Endothelial cell of umbilical vein (primary cell): ENCODE measurements at regions not wholly inside any gene's neighbourhood (a gene's known extent, or its start where the extent isn't known, plus 50 kb on each side); places are given as distances from the start of the nearest gene placed in this dataset.
"Not testable (repeated sequence)": the region's sequence is repeated elsewhere in the genome, so short reads cannot be mapped to it uniquely, and the experiment has no call there.

ENCODE experiments used
- BruUV-seq: library from RNA; stranded (reverse); fragments of 400-500 nt; replicated peaks from 2 replicates; lab custom pipeline; 2021; lab: Mats Ljungman, UMichigan
- CTCF ChIA-PET: fragments of 300-600, 350-600 bp; sonication (Branson Sonifier 250); formaldehyde crosslinking; loops from one replicate; lab custom pipeline; 2021; ENCODE audit warnings: antibody characterized with exemption, inconsistent platforms; lab: Charles Lee
- POLR2A ChIA-PET: fragments of 300-600, 350-600 bp; sonication (Branson Sonifier 250); formaldehyde crosslinking; loops from one replicate; lab custom pipeline; 2021; ENCODE audit warnings: antibody characterized with exemption, inconsistent platforms; lab: Charles Lee
- DNase-seq: peaks from one replicate; pipeline ENCODE4 v3.0.0-alpha.2; 2011; ENCODE audit warnings: low read depth, low spot score
- FAIRE-seq: peaks from 2 replicates; lab custom pipeline; 2011; peaks lifted over from hg19 to GRCh38; lab: Jason Lieb, UNC
- H2AFZ ChIP-seq: 2 replicates; pipeline ENCODE4 v1.6.0; 2012; ENCODE audit warnings: low read depth, low read length, control low read depth, inconsistent platforms
- H3K27ac ChIP-seq: 2 replicates; pipeline ENCODE4 v1.5.1; 2011; ENCODE audit warnings: low read depth, mild to moderate bottlenecking, control low read depth, low read length, moderate library complexity; ENCODE audit not compliant: insufficient read depth
- H3K27me3 ChIP-seq, 2 experiments: 2 replicates each; pipeline versions ENCODE4 v1.6.0 to v1.6.1; 2011; ENCODE audit warnings: low read length in 2 of 2, mixed read lengths in 1 of 2; ENCODE audit not compliant: control insufficient read depth in 2 of 2, insufficient read depth in 2 of 2
- H3K36me3 ChIP-seq, 2 experiments: 2 replicates in 1 of 2; 3 replicates in 1 of 2; pipeline ENCODE4 v1.5.1; 2011; ENCODE audit warnings: low read length in 2 of 2, mild to moderate bottlenecking in 1 of 2, moderate library complexity in 1 of 2; ENCODE audit not compliant: control insufficient read depth in 2 of 2, insufficient read depth in 2 of 2; ENCODE audit errors: extremely low read depth in 1 of 2
- H3K4me1 ChIP-seq: 3 replicates; pipeline ENCODE4 v1.5.1; 2011; ENCODE audit warnings: mild to moderate bottlenecking, low read length; ENCODE audit not compliant: control insufficient read depth, insufficient read depth; ENCODE audit errors: extremely low read depth
- H3K4me2 ChIP-seq: 2 replicates; pipeline ENCODE4 v1.6.1; 2011; ENCODE audit warnings: low read length, control low read depth, mixed read lengths; ENCODE audit not compliant: insufficient read depth
- H3K4me3 ChIP-seq, 3 experiments: fragments of 200-600 bp in 1 of 3; sonication (generic), shearing (Covaris generic) in 1 of 3; replicated peaks in 1 of 3; 2 replicates each; pipeline ENCODE4 v1.5.1; 2011 to 2016; ENCODE audit warnings: control low read depth in 3 of 3, low read length in 3 of 3, mild to moderate bottlenecking in 2 of 3, inconsistent platforms in 1 of 3, low read depth in 1 of 3, moderate library complexity in 1 of 3; ENCODE audit not compliant: insufficient read depth in 1 of 3
- H3K79me2 ChIP-seq: 2 replicates; pipeline ENCODE4 v1.6.0; 2012; ENCODE audit warnings: low read length, inconsistent platforms; ENCODE audit not compliant: control insufficient read depth, insufficient read depth
- H3K9ac ChIP-seq: replicated peaks from 2 replicates; pipeline ENCODE3; 2011; ENCODE audit warnings: low read length, control low read depth; ENCODE audit not compliant: insufficient read depth; ENCODE audit errors: extremely low read depth
- H3K9me1 ChIP-seq: replicated peaks from 3 replicates; pipeline ENCODE4 v1.6.0; 2011; ENCODE audit warnings: mild to moderate bottlenecking, low read length; ENCODE audit not compliant: control insufficient read depth, insufficient read depth; ENCODE audit errors: extremely low read depth
- H3K9me3 ChIP-seq: replicated peaks from 2 replicates; pipeline ENCODE4 v1.5.1; 2012; ENCODE audit warnings: low read length, inconsistent platforms; ENCODE audit not compliant: control insufficient read depth, insufficient read depth
- H4K20me1 ChIP-seq: replicated peaks from 2 replicates; pipeline ENCODE3; 2011; ENCODE audit warnings: mild to moderate bottlenecking, low read length; ENCODE audit not compliant: control insufficient read depth, insufficient read depth; ENCODE audit errors: extremely low read depth
- CTCF ChIP-seq, 2 donors: IDR thresholded peaks; 1 replicate in 1 of 2; 2 replicates in 1 of 2; pipeline ENCODE4 v1.5.1; 2011; ENCODE audit warnings: low read length in 2 of 2, mild to moderate bottlenecking in 2 of 2, moderate library complexity in 2 of 2, control low read depth in 1 of 2, inconsistent platforms in 1 of 2, low read depth in 1 of 2; ENCODE audit not compliant: insufficient read depth in 1 of 2; ENCODE audit errors: extremely low read depth in 1 of 2
- EZH2 ChIP-seq: IDR thresholded peaks from 2 replicates; pipeline ENCODE4 v1.6.1; 2012; ENCODE audit warnings: borderline replicate concordance, low read depth, mild to moderate bottlenecking, moderate library complexity, low read length, inconsistent platforms; ENCODE audit not compliant: severe bottlenecking
- FOS ChIP-seq: IDR thresholded peaks from 2 replicates; pipeline ENCODE4 v1.6.1; 2011; ENCODE audit warnings: mild to moderate bottlenecking, low read length, moderate library complexity, borderline replicate concordance; ENCODE audit not compliant: insufficient read depth
- GATA2 ChIP-seq: IDR thresholded peaks from 2 replicates; pipeline ENCODE4 v1.7.0; 2011; ENCODE audit warnings: low read depth, mild to moderate bottlenecking, moderate library complexity, mixed read lengths, low read length; ENCODE audit not compliant: insufficient read length, insufficient read depth
- JUN ChIP-seq: IDR thresholded peaks from 2 replicates; pipeline ENCODE4 v1.6.1; 2011; ENCODE audit warnings: borderline replicate concordance, low read depth; ENCODE audit not compliant: insufficient read length, insufficient read depth
- MAX ChIP-seq: IDR thresholded peaks from 2 replicates; pipeline ENCODE4 v1.6.1; 2011; ENCODE audit not compliant: insufficient read depth, insufficient read length
- MYC ChIP-seq: IDR thresholded peaks from one replicate; pipeline ENCODE4 v1.6.1; 2011; ENCODE audit warnings: mild to moderate bottlenecking, low read depth, low read length
- POLR2A ChIP-seq: IDR thresholded peaks from 2 replicates; pipeline ENCODE4 v1.6.1; 2012; ENCODE audit warnings: low read depth, mild to moderate bottlenecking, control low read depth, low read length
- POLR2AphosphoS5 ChIP-seq: IDR thresholded peaks from 2 replicates; pipeline ENCODE4 v1.6.1; 2012; ENCODE audit warnings: low read depth, mild to moderate bottlenecking, control low read depth, low read length, moderate library complexity; ENCODE audit not compliant: insufficient read depth
- dilution Hi-C: fragments of 300-500 bp; cut with MboI; formaldehyde crosslinking; loops from one replicate; pipeline ENCODE4 v1.15.0; 2019; ENCODE audit warnings: low sequenced_read_pairs; ENCODE audit not compliant: extremely low pct_ligation_motif_present
- intact Hi-C: fragments of 100-400 bp; cut with micrococcal nuclease; formaldehyde crosslinking; loops from one replicate; pipeline ENCODE4 v1.10.0; 2022

DNA sequence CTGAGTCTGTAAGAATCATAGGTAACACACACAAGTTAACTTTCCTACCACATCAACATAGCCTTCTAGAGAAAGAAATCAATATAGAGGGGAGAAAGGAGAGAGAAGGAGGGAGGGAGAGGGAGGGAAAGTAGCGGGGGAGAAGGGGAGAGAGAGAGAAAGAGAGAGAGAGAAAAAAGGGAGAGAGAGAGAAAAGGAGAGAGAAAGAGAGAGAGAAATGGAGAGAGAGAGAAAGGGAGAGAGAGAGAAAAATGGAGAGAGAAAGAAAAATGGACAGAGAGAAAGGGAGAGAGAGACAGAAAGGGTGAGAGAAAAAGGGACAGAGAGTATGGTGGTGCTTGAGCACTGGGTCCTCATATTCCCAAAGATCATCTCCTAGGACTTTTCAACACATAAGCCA, 591.7 kb downstream of the ZEB2 start:
- Histone ChIP-seq H3K36me3 (no peaks in the 10 kb centered on the region), H3K4me1 (no peaks in the 10 kb centered on the region), H2AFZ (no peak overlapping the region), H3K27ac (no peak overlapping the region), H3K27me3 (peaks cover 0 to 2% of the 10 kb centered on the region in 2 experiments), H3K9me3 (no peaks in the 10 kb centered on the region), H3K9ac (no peak overlapping the region), H3K9me1 (no peaks in the 10 kb centered on the region), H3K4me2 (no peak overlapping the region), H3K4me3 (no peak overlapping the region), H4K20me1 (no peaks in the 10 kb centered on the region), H3K79me2 (no peaks in the 10 kb centered on the region)
- TF ChIP-seq MYC, result no peak
- dilution Hi-C loops, result no loop called here
- no peak for DNase-seq
- ChIA-PET POLR2A (no interaction called here), CTCF (no interaction called here)
- intact Hi-C loops, result no loop called here
- FAIRE-seq, result no peak
- no TSS peak for BruUV-seq

GRCh38 chr2:143926736-143927135, 593.2 kb downstream of the ZEB2 start:
- POLR2A ChIA-PET, result no interaction called here
- FAIRE-seq (no peak), DNase-seq (no peak)
- no peaks in the 10 kb centered on the region for H3K36me3 ChIP-seq
- no peak overlapping the region for H3K27ac ChIP-seq
- BruUV-seq, result no TSS peak
- no peaks in the 10 kb centered on the region for H4K20me1 ChIP-seq
- no peaks in the 10 kb centered on the region for H3K9me1 ChIP-seq
- TF ChIP-seq MYC (no peak), MAX (no peak), EZH2 (no peak), JUN (no peak), POLR2A (no peak), POLR2AphosphoS5 (no peak), CTCF (IDR thresholded peaks at IDR 0.05; ENCODE audit: extremely low read depth in 1 of 2, insufficient read depth in 1 of 2, low read depth in 1 of 2, low read length in 2 of 2) (no peak), FOS (no peak), GATA2 (no peak)
- H3K79me2 ChIP-seq, result no peaks in the 10 kb centered on the region
- no peak overlapping the region for H2AFZ ChIP-seq
- no peak overlapping the region for H3K9ac ChIP-seq
- intact Hi-C loops, result no loop called here
- H3K4me3 ChIP-seq, result no peak overlapping the region
- dilution Hi-C loops, result no loop called here
- H3K27me3 ChIP-seq, result peaks cover 0 to 2% of the 10 kb centered on the region in 2 experiments
- CTCF ChIA-PET, result no interaction called here
- H3K4me2 ChIP-seq, result no peak overlapping the region
- no peaks in the 10 kb centered on the region for H3K4me1 ChIP-seq
- H3K9me3 ChIP-seq, result no peaks in the 10 kb centered on the region

GRCh38 chr2:143922261-143922830, 597.6 kb downstream of the ZEB2 start:
- intact Hi-C loops, H4K20me1 ChIP-seq, POLR2A ChIA-PET, BruUV-seq, H3K79me2 ChIP-seq, H3K9ac ChIP-seq, H3K27ac ChIP-seq, H3K4me3 ChIP-seq, H3K9me3 ChIP-seq, H3K4me2 ChIP-seq, H3K4me1 ChIP-seq, DNase-seq, H3K27me3 ChIP-seq, FAIRE-seq, dilution Hi-C loops, H3K36me3 ChIP-seq, H2AFZ ChIP-seq, H3K9me1 ChIP-seq: not testable (repeated sequence)
- CTCF ChIA-PET, result interaction anchor here (0.7 kb wide), 1 partner anchor 309 kb away, joined by 3 read pairs; no protein-coding TSS in a partner anchor
